ENCODE measurements at regions not wholly inside any gene's neighbourhood (a gene's known extent, or its start where the extent isn't known, plus 50 kb on each side); places are given as distances from the start of the nearest gene placed in this dataset.

DNA sequence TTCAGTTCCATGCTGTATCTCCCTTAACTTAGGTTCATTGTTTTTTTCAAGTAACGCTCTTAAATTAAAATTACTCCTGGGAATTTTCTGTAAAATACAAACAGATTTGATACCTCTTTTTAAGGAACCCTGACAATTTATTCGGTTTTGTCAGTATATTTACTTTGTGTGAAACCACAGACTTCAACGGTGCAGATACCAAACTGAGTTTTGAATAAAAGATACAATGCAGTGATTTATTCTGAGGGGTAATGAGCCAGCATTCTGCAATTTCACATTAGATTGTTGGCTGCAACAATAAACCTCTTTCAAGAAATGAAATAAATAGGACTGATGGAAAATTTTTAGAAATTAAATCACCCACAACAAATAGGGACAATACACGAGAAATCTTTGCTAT, 308.6 kb upstream of the EDIL3 start:
- Histone ChIP-seq H3K79me2 (ENCODE audit: insufficient read depth, low read length) (no peaks in the 10 kb centered on the region), H3K9ac (ENCODE audit: low read length) (no peak overlapping the region), H3K9me2 (ENCODE audit: insufficient read depth) (no peaks in the 10 kb centered on the region), H3K4me2 (ENCODE audit: low read length) (no peak overlapping the region), H3K36me3 (ENCODE audit: control insufficient read depth in 1 of 2, insufficient read depth in 2 of 2, low read length in 2 of 2) (no peaks in the 10 kb centered on the region), H2AFZ (ENCODE audit: low read depth, low read length, poor library complexity, severe bottlenecking) (no peak overlapping the region), H3K4me3 (replicated peaks in 1 of 2; ENCODE audit: low read depth in 1 of 2, low read length in 2 of 2) (no peak overlapping the region), H3K4me1 (ENCODE audit: control insufficient read depth in 1 of 2, insufficient read depth in 2 of 2, low read length in 2 of 2) (no peaks in the 10 kb centered on the region), H4K20me1 (ENCODE audit: insufficient read depth) (no peaks in the 10 kb centered on the region), H3K27ac (ENCODE audit: low read depth, low read length) (no peak overlapping the region), H3K9me3 (ENCODE audit: control insufficient read depth in 1 of 2, insufficient read depth in 1 of 2, low read depth in 1 of 2, low read length in 2 of 2) (no peaks in the 10 kb centered on the region), H3K27me3 (ENCODE audit: insufficient read depth, low read length) (no peaks in the 10 kb centered on the region)
- ChIA-PET CTCF (no interaction called here), RAD21 (ENCODE audit: low non-redundant PET in 1 of 2, low total read pairs in 2 of 2, uncharacterized antibody in 2 of 2, unreplicated experiment in 2 of 2) (no interaction called here), POLR2A (no interaction called here)
- no TSS peak for BruUV-seq (replicated peaks)
- TF ChIP-seq EZH2 (IDR thresholded peaks at IDR 0.05) = no peak
- no peak for TF ChIP-seq EGR1 (IDR thresholded peaks at IDR 0.05; ENCODE audit: low read depth)
- TF ChIP-seq, protein P1, sequence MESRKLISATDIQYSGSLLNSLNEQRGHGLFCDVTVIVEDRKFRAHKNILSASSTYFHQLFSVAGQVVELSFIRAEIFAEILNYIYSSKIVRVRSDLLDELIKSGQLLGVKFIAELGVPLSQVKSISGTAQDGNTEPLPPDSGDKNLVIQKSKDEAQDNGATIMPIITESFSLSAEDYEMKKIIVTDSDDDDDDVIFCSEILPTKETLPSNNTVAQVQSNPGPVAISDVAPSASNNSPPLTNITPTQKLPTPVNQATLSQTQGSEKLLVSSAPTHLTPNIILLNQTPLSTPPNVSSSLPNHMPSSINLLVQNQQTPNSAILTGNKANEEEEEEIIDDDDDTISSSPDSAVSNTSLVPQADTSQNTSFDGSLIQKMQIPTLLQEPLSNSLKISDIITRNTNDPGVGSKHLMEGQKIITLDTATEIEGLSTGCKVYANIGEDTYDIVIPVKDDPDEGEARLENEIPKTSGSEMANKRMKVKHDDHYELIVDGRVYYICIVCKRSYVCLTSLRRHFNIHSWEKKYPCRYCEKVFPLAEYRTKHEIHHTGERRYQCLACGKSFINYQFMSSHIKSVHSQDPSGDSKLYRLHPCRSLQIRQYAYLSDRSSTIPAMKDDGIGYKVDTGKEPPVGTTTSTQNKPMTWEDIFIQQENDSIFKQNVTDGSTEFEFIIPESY (IDR thresholded peaks at IDR 0.05; ENCODE audit: extremely low read depth, insufficient replicate concordance, low read length) = no peak
- no peak for TF ChIP-seq EZH2phosphoT487 (IDR thresholded peaks at IDR 0.05; ENCODE audit: borderline replicate concordance)
- no peak for TF ChIP-seq YY1 (IDR thresholded peaks at IDR 0.05; ENCODE audit: extremely low read depth, insufficient replicate concordance, low read depth, low read length)
- no peak for TF ChIP-seq ZNF274 (IDR thresholded peaks at IDR 0.05; ENCODE audit: low read depth, low read length)
- no peak for TF ChIP-seq FOSL1 (IDR thresholded peaks at IDR 0.05; ENCODE audit: low read depth)
- TF ChIP-seq CBX3 (IDR thresholded peaks at IDR 0.05; ENCODE audit: low read depth) = no peak
- TF ChIP-seq ZFX (IDR thresholded peaks at IDR 0.05) = no peak
- TF ChIP-seq ELF1 (IDR thresholded peaks at IDR 0.05; ENCODE audit: borderline replicate concordance, low read depth) = no peak
- TF ChIP-seq RAD21 (IDR thresholded peaks at IDR 0.05; ENCODE audit: low read depth) = no peak
- no peak for TF ChIP-seq SIN3A (IDR thresholded peaks at IDR 0.05; ENCODE audit: low read depth)
- no peak for TF ChIP-seq POLR2A (IDR thresholded peaks at IDR 0.05; ENCODE audit: borderline replicate concordance, extremely low read depth, insufficient read depth, insufficient read length)
- no peak for ATAC-seq
- intact Hi-C loops (cut with micrococcal nuclease) = no loop called here
- DNase-seq (ENCODE audit: low read depth, low spot score) = no peak

All from HCT116 (cell line).